NCI-H1436 (cell line): ENCODE measurements at regions not wholly inside any gene's neighbourhood (a gene's known extent, or its start where the extent isn't known, plus 50 kb on each side); places are given as distances from the start of the nearest gene placed in this dataset.

Experiments
- DNase-seq: peaks from one replicate; lab custom pipeline; 2025; lab: John Stamatoyannopoulos, UW

- DNase-seq, result peak; percentile 37
Measured at GRCh38 chr15:70226337-70226980, 128.7 kb upstream of the TLE3 start.

GRCh38 chr15:70225416-70225815, 127.7 kb upstream of the TLE3 start:
- DNase-seq, result no peak

GRCh38 chr15:70222606-70223005, 124.9 kb upstream of the TLE3 start:
- no peak for DNase-seq

GRCh38 chr15:70220490-70221096, 122.9 kb upstream of the TLE3 start:
- DNase-seq, result no peak

- DNase-seq, result no peak
Measured at GRCh38 chr15:70219966-70220365, 122.2 kb upstream of the TLE3 start.

GRCh38 chr15:70219256-70219895, 121.7 kb upstream of the TLE3 start:
- DNase-seq, result no peak

GRCh38 chr15:70217226-70218160, 119.8 kb upstream of the TLE3 start:
- peak; percentile 55 for DNase-seq

GRCh38 chr15:70215951-70216350, 118.2 kb upstream of the TLE3 start:
- no peak for DNase-seq

- no peak for DNase-seq
Measured at GRCh38 chr15:70214941-70215635, 117.4 kb upstream of the TLE3 start.

GRCh38 chr15:70214276-70214675, 116.6 kb upstream of the TLE3 start:
- no peak for DNase-seq

GRCh38 chr15:70213794-70214193, 116.1 kb upstream of the TLE3 start:
- DNase-seq, result no peak

GRCh38 chr15:70212963-70213315, 115.2 kb upstream of the TLE3 start:
- no peak for DNase-seq

GRCh38 chr15:70212286-70212962, 114.7 kb upstream of the TLE3 start:
- no peak for DNase-seq

- no peak for DNase-seq
Measured at GRCh38 chr15:70210528-70210927, 112.8 kb upstream of the TLE3 start.

GRCh38 chr15:70210076-70210475, 112.4 kb upstream of the TLE3 start:
- no peak for DNase-seq

- DNase-seq, result no peak
Measured at GRCh38 chr15:70209499-70209898, 111.8 kb upstream of the TLE3 start.

- DNase-seq, result no peak
Measured at GRCh38 chr15:70208332-70208731, 110.6 kb upstream of the TLE3 start.

- no peak for DNase-seq
Measured at GRCh38 chr15:70206668-70207067, 109.0 kb upstream of the TLE3 start.

GRCh38 chr15:70204652-70205051, 106.9 kb upstream of the TLE3 start:
- DNase-seq, result no peak

GRCh38 chr15:70203981-70204560, 106.4 kb upstream of the TLE3 start:
- no peak for DNase-seq

- DNase-seq, result no peak
Measured at GRCh38 chr15:70202756-70203155, 105.0 kb upstream of the TLE3 start.
